Stimulated activated CD8-positive, alpha-beta memory T cell treated with anti-CD3 and anti-CD28 coated beads, Interleukin-12 subunit alpha, Interleukin-12 subunit beta, amount 100 ng/mL, for 24 hours (primary cell): ENCODE measurements at regions not wholly inside any gene's neighbourhood (a gene's known extent, or its start where the extent isn't known, plus 50 kb on each side); places are given as distances from the start of the nearest gene placed in this dataset.
"Not testable (repeated sequence)": the region's sequence is repeated elsewhere in the genome, so short reads cannot be mapped to it uniquely, and the experiment has no call there.

Experiments
- DNase-seq: peaks from one replicate; pipeline ENCODE4 v3.0.0-alpha.2; 2020; ENCODE audit errors: extremely low read depth

DNA sequence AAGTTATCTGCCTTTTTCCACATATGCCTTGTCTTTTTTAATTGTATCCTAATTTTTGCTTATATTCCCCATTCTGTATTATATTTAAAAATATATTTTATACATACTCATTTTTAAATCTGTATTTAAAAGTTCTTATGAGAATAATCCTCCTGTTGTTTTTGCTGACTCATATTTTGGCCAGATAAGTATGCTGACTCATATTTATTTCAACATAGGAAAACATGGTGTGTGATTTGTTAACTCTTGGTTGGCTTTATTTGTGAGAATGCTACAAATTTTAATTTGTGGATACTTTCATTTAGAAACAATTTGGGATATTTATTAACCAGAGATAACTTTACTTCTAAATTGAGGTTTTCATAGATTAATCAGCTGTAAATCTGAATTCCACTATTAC lies 587.7 kb downstream of the CPS1 start:
- no peak for DNase-seq

DNA sequence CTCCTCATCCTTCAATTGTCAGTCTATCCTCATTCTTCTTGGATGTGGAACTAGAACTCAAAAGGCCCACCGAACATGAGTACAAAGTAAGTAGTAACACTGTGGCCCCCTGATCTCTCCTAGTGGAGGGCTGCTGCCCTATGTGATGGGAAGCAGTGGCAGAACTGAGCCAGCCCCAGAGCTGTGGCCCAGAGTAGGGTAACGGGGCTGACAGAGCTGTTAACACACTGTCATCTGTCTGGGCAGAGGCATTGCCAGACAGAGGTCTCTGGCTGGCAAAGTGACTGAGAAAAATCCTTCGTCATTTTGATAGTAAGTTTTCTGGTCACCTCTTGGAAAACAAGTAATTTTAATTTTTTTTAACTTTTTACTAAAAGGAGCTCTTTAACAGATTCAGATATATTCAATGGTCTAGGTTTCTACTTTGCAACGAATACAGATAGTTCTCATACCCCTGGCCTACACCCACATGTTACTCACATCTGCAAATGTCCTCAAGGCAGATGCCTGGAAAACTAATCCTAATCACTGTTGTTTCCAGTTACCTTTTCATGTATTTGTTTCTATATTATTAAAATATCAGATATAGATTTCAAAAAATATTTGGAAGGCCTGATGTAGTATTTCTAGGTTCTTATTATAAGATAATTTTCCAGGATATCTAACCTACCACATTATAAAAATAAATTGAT lies 588.7 kb downstream of the CPS1 start:
- DNase-seq: no peak

DNA sequence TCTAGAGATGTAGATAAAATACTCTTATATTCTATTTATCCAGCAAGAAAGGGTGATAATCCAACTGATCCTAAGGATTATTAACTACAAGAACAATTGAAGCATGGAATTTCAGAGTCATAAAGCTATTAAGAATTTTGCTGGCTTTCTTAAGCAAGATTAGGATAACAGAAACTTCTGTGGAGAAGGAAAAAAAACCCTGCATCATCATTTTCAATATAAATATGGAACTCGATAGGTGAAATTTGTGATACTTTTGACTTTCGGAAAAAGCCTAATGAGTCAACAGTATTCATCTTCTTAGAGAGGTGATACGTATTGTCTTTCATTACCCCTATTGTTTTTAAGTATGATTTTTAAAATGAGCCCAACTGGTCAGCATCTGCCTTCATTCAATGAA lies 593.3 kb downstream of the CPS1 start:
- no peak for DNase-seq

DNA sequence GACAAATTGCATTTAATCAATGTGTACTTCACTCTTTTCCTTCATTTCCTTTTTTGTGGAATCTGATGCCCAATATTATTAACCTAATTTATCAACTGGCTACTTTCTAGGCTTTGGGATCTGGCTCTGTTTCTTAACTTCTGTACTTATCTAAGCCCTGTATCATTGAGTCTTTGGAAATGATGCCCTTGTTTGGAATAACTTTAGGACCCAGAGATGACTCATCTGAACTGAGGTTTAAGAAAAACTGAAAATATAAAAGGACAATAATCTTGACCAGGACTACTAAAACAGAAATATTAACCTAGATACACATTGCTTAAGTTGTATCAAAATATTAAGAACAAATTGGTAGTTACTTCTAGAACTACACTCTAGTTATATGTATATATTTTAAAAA lies 600.8 kb downstream of the CPS1 start:
- DNase-seq: no peak

DNA sequence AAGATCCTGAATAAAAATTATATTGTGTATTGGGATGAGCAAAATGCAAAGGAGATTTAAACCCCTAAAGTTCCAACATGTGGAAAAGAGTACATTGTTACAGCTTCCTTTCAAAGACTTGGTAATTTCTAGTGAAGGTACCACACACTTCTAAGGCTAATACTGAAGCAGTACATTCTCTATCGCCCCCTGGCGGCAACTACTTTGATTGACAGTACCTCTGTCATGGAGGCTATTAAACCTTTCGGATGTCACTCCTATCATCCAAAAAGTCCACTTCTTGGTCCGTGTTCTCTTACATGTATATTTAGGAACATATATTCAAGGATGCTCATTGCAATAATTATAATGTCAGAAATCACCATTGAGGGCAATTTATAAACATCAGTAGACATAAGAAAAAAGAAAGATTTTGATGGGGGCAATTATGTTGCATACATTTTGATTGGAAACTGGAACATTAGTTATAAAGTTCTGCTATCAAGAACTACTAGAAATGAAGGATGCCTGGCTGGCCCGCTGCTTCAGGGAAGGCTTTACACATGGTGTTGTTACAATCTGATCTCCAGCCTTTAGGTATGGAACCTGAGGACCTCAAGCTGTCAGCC lies 601.6 kb downstream of the CPS1 start:
- peak; percentile 20 for DNase-seq

DNA sequence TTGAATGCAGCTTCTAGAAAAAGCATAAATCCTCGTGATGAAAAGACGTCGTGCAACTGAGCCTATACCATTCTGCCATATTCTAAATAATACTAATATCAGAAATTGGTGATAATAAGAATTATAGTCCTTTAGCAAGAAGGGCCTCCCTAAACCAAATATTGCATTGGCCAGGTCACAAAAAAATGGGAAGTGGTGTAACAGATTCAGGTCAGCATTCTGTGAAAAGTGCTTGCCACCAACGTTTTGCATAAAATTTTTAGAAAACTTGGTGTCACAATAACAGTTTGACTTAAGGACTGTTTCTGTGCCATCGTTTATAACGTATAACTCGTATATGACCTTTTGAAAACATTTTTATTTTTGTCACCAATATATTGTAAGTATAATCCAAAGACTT lies 603.6 kb downstream of the CPS1 start:
- no peak for DNase-seq

DNA sequence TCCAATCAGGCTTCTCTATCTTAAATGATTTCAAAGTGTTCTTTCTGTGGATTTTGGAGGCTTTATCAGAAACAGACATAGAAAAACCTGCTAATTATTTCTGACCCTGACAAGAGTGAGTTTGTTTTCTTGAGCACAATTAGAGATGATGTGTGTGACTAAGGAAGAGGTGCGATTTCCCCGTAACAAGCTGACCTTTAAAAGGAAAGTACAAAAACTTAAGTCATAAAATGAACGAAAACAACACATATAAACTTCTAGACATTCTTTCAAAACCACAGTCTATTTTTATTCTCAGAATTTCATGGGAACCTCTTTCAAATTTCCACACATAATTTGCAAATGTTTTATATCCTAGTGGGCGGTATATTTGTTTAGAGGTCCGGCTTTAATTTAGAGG lies 604.8 kb downstream of the CPS1 start:
- no peak for DNase-seq

DNA sequence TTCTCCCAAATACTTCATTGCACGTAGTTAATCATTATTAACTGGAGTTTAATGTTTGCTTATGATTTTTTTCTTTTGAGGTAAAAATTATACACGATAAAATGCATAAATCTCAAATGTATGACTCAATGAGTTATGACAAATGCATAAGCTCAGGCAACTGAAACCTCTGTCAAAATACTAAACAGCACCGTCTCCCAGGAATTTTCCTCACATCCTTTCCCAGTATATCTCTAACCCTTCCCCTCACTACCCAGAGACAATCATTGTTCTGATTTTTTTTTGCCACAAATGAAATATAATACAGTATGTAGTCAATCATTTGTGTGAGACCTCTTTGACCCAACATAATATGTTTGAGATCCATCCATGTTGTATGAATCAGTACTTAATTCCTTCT lies 606.5 kb downstream of the CPS1 start:
- no peak for DNase-seq

DNA sequence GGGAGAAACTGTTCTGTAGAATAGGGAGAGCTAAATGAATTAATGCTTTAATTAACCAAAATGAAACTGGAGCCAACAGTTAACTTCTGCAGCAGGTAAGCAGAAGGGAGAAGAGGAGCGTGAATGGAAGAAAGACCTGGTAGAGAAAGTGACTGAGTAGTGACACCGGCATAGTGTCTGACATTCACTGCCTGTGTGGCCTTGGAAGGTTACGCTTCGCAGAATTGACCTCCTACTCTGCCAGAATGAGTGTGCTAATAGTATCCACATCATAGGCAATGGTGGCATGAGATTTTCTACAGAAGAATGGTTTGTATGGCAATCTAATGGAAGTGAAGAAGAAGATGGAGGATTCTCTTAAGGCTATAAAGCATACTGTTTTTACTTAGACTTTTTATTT lies 614.4 kb downstream of the CPS1 start:
- DNase-seq: no peak

DNA sequence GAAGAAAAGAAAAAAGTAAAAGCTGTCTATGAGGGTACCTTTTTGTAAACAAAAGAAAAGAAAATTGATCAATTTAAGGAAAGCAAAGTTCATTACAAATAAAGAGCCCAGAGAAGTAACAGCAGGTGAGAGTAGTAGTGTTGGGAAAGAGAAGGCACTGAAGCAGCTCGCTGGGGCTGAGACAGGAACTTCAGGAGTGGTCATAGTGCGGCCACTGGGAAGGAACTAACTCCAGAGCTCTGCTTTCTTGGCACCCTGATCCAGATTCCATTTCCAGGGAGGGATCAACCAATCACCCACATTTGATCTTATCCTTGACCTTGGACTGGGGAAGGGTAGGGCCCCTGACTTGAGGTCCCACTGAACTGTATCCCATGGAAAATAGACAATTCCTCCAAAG lies 617.6 kb downstream of the CPS1 start:
- no peak for DNase-seq

DNA sequence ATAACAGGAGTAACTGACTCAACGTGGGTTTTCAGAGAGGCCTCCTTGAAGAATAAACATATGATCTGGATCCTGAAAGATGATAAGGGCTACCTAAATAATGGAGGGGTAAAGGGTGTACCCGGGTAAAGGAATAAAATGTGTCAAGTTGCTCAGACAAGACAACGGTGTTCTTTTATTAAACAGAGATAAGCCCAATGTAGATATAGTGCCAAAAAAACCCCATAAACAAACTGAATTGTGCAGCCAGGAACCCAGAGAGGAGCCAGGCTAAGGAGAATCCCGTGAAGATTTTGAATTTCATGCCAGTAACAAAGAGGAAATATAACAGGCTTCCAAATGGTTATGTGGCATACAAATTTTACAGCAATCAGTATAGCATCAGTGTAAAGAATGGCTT lies 618.2 kb downstream of the CPS1 start:
- DNase-seq: no peak

DNA sequence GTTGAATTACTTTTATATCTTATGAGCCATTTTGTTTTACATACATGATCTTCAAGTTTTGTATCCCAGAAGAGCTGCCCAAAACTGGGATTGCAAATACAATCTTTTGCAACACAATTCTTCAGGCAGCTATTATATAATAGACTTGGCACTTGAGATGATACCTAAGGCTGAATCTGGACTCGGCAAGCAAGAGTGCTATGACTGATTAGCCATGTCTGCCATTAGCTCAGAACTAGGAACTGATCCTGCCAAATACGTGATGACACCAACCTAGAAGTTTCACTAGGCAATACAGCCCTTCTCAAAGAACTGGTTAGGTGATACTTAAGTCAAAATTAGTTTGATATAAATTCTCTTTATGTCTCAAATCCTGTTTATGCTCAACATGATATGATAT lies 619.6 kb downstream of the CPS1 start:
- no peak for DNase-seq

DNA sequence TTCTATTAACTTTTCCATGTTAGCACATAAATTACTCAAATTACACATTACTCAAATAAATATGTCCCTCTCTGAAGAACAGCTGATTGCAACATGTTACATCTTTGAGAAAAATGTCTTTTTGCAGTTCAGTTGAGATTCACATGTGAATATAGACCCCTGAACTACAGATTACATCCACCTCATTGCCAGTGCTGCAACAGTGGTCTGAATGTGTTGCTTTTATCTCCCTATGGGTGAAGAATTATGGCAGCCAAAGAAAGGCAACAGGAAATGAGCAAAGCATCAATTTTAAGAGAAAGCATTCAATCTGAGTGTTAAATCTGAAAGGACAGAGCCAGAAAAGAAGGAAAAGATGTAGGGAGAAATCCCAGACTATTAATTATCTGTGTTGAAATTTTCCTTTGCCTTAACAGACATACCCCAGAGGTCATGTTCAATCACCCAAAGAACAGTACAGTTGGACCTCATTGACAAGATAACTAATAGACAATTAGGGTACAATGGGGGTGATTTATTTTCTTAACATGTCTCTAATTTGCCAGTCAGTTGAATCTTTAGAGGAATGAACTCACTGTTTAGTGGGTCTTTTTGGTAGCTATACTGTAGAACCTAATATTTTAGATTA lies 620.2 kb downstream of the CPS1 start:
- DNase-seq: no peak

DNA sequence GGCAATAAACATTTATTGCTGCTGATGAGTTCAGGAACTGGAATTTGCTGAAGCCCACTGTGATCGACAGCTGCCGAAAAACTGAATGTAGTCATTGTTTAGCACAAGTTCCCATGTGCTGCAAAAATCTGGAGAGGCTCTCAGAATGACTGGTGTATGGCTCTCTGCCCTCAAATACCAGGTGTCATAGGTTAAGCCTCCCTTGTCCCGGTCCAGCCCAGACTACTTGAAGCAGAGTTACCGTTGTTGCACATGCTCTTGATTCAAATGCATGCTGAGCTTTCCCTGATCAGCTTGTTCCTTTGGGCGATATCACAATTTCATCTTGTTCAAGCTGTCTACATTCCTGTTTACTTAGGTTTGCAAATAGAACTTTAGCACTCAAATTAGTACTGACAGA lies 625.2 kb downstream of the CPS1 start:
- no peak for DNase-seq

DNA sequence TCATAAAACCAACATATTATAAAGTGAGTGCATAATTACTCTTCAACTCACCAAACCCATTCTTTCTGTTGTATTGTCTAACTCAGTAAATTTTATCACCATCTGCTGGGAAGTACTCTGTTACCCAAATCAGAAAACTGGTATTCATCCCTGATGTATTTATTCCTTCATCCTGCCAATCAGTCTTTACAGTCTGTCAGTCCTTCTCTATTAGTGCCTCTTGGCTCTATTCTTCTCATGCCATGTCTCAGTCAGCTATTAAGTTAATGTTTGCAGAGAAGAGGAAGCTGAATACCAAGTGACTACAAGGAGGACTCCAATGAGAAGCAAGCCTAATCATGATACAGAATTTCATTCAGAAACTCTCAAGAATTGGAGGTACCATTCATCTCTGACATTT lies 631.2 kb downstream of the CPS1 start:
- DNase-seq: no peak

DNA sequence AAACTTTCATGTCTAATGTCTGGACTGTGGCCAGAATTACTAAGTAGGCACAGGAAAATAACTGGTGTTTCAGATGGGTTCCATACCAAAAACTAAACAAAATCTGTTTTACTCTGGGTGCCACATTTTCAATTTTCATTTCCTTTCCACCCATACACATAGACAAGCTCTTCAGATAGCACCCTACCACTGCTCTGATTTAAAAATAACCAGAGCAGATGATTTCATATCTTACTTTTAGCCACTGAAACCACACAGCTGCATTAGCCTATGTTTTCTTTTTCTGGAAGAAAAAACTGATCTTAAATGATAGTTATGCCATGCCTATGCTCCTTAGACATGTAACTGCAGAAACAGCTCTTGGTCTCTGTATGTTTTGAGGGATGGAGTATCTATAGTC lies 647.6 kb downstream of the CPS1 start:
- no peak for DNase-seq

DNA sequence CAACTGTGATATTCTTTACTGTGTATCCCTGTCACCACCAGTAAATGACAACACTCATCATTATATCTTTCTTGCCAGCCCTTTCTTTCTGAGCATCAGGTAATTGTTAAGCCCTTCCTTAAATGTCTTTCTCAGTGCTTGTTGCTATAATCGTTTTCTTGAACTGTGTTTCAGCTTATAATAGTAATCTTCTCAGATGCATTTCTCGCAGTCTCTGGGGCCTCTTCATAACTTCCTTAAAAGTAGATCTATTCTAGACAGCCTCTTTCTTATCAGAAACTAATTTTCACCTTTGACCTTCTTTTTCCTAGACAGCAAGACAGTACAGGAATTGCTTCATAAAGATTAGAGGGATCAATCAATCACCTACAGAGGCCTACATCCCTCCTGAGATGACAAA lies 648.1 kb downstream of the CPS1 start:
- DNase-seq: no peak

DNA sequence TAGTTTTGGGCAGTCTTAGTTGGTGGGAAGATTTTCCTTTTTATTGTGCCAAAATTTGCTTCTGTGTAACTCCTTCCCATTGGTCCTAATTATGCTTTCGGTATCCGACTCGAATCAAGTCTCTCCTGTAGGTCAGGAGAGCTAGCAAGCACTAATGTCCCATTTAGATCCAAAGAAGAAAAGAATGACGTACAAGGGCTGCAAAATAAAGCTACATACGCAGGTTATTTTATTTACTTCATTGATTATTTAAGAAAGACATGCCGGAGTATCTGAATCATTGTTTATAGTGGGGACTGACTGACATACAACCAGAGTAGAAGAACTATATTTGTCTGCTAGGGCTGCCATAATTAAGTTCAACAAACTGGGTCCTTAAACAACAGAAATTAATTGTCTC lies 648.5 kb downstream of the CPS1 start:
- no peak for DNase-seq

DNA sequence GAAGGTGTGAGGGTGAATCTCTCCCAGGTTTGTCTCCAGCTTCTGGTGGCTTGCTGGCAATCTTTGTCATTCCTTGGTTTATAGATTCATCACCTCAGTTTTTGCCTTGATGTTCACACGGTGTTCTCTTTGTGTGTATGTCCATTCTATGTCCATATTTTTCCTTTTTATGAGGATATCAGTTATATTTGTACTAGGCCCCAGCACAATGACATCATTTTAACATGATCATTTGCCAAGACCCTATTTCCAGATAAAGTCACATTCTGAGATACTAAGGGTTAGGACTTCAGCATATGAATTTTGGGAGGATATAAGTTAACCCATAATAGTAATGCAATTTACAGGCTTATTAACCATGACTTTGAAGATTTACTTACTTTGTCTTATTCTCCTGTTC lies 649.0 kb downstream of the CPS1 start:
- no peak for DNase-seq

DNA sequence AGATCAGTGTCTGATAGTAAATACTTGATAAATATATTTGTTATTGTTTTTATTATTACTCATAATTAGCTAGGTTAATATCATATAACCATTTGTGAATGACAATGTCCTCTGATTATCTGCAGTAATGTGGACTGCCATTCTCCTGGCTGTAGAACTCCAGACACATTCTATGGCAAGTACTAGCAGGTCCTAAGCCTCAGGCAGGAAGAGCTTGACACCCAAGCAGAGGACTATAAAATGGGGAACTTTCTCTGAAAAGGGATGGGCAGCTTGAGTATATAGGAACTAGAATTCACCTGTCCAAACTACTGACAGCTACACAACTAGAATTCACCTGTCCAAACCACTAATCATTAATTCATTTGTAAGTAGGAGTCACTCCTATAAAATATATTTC lies 649.4 kb downstream of the CPS1 start:
- DNase-seq: no peak

DNA sequence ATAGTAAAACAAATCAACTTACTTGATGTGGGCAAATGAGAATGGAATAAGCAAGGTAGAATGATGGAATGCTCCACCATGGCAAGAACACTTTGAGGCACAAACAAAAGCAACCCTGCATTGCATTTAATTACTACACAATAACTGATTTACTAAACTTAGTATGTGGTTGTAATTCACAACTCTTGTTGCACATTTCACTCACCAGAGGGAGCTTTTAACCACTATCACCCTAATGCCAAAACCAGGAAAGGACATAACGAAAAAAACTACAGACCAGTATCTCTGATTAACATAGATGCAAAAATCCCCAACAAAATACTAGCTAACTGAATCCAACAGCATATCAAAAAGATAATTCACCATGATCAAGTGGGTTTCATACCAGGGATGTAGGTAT lies 659.8 kb downstream of the CPS1 start:
- DNase-seq: no peak

DNA sequence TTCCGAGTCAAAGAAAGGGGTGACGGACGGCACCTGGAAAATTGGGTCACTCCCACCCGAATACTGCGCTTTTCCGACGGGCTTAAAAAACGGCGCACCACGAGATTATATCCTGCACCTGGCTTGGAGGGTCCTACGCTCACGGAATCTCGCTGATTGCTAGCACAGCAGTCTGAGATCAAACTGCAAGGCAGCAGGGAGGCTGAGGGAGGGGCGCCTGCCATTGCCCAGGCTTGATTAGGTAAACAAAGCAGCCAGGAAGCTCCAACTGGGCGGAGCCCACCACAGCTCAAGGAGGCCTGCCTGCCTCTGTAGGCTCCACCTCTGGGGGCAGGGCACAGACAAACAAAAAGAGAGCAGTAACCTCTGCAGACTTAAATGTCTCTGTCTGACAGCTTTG lies 663.1 kb downstream of the CPS1 start:
- DNase-seq: not testable (repeated sequence)

DNA sequence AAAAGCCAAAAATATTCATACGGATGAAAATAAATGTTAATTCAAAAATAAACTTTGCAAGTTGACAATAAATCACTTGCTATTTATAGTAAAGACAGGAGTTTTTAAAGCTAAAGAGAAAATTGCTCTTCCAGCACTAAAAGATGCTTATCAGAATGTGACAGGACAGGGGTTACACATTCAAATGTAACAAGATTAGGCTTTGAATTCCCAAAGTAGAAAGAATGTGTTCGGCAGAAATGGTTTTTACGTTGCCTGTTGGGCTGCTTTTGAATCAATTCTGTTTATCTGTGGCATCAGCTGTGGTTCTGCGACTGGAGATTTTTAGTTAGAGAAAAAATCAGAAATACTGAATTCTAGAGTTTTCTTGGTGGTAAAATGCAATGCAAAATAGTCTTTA lies 669.4 kb downstream of the CPS1 start:
- no peak for DNase-seq

DNA sequence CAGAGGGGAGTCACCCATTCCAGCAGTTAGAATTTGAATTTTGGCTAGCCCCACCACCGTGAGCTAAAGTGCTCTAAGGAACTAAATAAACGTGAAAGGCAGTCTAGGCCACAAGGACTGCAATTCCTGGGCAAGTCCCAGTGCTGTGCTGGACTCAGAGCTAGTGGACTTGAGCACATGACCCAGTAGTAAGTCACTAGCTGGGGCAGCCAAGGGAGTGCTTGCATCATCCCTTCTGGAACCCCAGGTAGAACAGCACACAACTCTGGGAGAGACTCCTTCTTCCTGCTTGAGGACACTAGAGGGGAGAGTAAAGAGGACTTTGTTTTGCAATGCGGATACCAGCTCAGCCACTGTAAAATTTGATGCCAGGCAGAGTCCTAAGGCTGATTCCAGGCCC lies 672.2 kb downstream of the CPS1 start:
- no peak for DNase-seq
